ENCODE measurements at regions not wholly inside any gene's neighbourhood (a gene's known extent, or its start where the extent isn't known, plus 50 kb on each side); places are given as distances from the start of the nearest gene placed in this dataset.
"Not testable (repeated sequence)": the region's sequence is repeated elsewhere in the genome, so short reads cannot be mapped to it uniquely, and the experiment has no call there.

DNA sequence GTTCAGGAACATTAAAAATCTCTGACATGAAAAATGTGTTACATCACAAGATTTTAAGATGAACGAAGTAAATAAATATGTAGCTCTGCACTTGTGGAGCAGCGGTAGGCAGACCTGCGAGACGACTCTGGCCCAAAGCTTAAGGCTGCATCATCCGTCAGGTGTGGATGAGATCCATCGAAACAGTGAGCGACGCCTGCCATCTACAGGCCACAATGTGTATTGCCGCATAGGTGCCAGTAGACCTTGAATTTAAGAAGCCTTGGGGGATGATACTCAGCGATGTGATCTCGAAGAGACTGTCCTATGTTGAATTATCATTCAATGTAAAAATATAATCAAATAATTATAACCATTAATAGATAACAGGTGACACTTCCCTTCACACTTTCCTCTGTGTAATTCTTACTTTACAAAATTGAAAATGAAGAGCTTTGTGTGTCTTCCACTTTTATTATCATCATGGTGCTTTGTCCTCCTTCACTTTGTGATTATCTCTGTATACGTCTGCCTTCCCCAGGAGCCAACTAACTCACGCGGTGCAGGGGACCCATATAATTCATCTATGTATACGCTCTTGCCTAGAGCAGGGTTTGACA, 851.0 kb downstream of the RAB28 start:
- H3K4me3 ChIP-seq (ENCODE audit: control insufficient read depth, low read depth, low read length), result no peak overlapping the region
- peak; percentile 80 for TF ChIP-seq CTCF (IDR thresholded peaks at IDR 0.05; ENCODE audit: control insufficient read depth, insufficient read depth, low read depth, low read length, missing control alignments)
- peak; percentile 1 for DNase-seq (ENCODE audit: low read depth)

- DNase-seq (ENCODE audit: low read depth), result no peak
- no peak overlapping the region for H3K4me3 ChIP-seq (ENCODE audit: control insufficient read depth, low read depth, low read length)
- TF ChIP-seq CTCF (IDR thresholded peaks at IDR 0.05; ENCODE audit: control insufficient read depth, insufficient read depth, low read depth, low read length, missing control alignments), result no peak
Measured at GRCh38 chr4:12615822-12616221, 868.3 kb downstream of the RAB28 start.

- no peak for DNase-seq (ENCODE audit: low read depth)
Measured at GRCh38 chr4:12612876-12613275, 871.3 kb downstream of the RAB28 start.

DNA sequence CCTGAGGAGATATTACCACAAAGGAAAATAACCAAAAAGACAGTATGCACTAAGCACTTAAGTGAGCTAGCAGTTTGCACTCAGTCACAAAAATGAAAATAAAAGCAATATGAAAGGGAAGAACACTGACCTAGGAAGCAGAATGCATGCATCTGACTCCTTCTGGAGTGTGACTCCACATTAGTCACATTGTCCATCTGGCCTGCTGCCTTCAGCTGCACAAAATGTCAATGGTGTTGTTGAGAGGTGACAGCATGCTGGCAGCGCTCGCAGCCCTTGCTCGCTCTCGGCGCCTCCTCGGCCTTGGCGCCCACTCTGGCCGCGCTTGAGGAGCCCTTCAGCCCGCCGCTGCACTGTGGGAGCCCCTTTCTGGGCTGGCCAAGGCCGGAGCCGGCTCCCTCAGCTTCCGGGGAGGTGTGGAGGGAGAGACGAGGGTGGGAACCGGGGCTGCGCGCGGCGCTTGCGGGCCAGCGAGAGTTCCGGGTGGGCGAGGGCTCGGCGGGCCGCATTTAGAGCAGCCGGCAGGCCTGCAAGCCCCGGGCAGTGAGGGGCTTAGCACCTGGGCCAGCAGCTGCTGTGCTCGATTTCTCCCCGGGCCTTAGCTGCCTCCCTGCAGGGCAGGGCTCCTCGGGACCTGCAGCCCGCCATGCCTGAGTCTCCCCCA, 874.8 kb downstream of the RAB28 start:
- not testable (repeated sequence) for H3K4me3 ChIP-seq (ENCODE audit: control insufficient read depth, low read depth, low read length); DNase-seq (ENCODE audit: low read depth)

More at GRCh38 chr4:12612876-12613275, 871.3 kb downstream of the RAB28 start:
- no peak for TF ChIP-seq CTCF (IDR thresholded peaks at IDR 0.05; ENCODE audit: control insufficient read depth, insufficient read depth, low read depth, low read length, missing control alignments)
- no peak overlapping the region for H3K4me3 ChIP-seq (ENCODE audit: control insufficient read depth, low read depth, low read length)

DNA sequence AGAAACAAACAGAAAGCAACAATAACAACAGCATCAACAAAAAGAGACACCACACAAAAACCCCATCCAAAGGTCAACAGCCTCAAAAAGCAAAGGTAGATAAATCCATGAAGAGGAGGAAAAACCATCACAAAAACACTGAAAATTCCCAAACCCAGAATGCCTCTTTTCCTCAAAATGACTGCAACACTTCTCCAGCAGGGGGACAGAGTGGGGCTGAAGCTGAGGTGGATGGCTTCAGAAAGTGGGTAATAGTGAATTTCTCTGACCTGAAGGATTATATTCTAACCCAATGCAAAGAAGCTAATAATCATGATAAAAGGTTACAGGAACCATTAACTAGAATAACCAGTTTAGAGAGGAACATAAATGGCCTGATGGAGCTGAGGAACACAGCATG, 888.2 kb downstream of the RAB28 start:
- DNase-seq (ENCODE audit: low read depth), result no peak
- TF ChIP-seq CTCF (IDR thresholded peaks at IDR 0.05; ENCODE audit: control insufficient read depth, insufficient read depth, low read depth, low read length, missing control alignments), result no peak
- no peak overlapping the region for H3K4me3 ChIP-seq (ENCODE audit: control insufficient read depth, low read depth, low read length)

- H3K4me3 ChIP-seq (ENCODE audit: control insufficient read depth, low read depth, low read length), result no peak overlapping the region
- DNase-seq (ENCODE audit: low read depth), result no peak
- TF ChIP-seq CTCF (IDR thresholded peaks at IDR 0.05; ENCODE audit: control insufficient read depth, insufficient read depth, low read depth, low read length, missing control alignments), result no peak
Measured at GRCh38 chr4:12595489-12595888, 888.7 kb downstream of the RAB28 start.

DNA sequence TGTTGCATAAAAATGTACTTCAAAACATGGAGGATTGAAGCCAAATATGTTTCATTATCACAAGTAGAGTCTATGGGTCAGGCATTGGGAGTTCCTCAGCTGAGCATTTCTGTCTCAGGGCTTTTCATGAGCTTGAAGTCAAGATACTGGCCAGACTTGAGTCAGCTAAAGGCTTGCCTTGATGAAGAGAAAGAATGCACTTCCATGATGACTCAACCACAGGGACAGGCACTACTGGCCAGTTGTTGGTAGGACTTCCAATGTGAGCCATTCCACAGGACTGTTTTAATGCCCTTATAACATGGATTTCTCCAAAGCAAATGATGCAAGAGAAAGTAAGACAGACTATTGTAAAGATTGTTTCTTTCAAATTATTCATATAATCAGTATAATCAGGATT, 895.6 kb downstream of the RAB28 start:
- no peak for DNase-seq (ENCODE audit: low read depth)
- H3K4me3 ChIP-seq (ENCODE audit: control insufficient read depth, low read depth, low read length), result no peak overlapping the region
- TF ChIP-seq CTCF (IDR thresholded peaks at IDR 0.05; ENCODE audit: control insufficient read depth, insufficient read depth, low read depth, low read length, missing control alignments), result no peak
